GM18511 (cell line): ENCODE measurements at regions not wholly inside any gene's neighbourhood (a gene's known extent, or its start where the extent isn't known, plus 50 kb on each side); places are given as distances from the start of the nearest gene placed in this dataset.

Source experiments
- ATAC-seq: cut with Tn5 transposase; IDR thresholded peaks from one replicate; pipeline ENCODE4 v1.9.1; 2021; ENCODE audit warnings: mild to moderate bottlenecking, moderate library complexity; ENCODE audit not compliant: unreplicated experiment

- ATAC-seq: no peak
These were observed 195.9 kb downstream of the HS3ST3A1 start for GRCh38 chr17:13405807-13406206.

GRCh38 chr17:13405080-13405479 is 196.6 kb downstream of the HS3ST3A1 start:
- no peak for ATAC-seq

- no peak for ATAC-seq
These were observed 197.5 kb downstream of the HS3ST3A1 start for GRCh38 chr17:13403982-13404946.

- no peak for ATAC-seq
These were observed 201.2 kb downstream of the HS3ST3A1 start for GRCh38 chr17:13400491-13400890.

GRCh38 chr17:13398853-13399252 is 202.9 kb downstream of the HS3ST3A1 start:
- ATAC-seq: no peak

GRCh38 chr17:13398091-13398490 is 203.6 kb downstream of the HS3ST3A1 start:
- ATAC-seq: no peak

- ATAC-seq: no peak
These were observed 205.9 kb downstream of the HS3ST3A1 start for GRCh38 chr17:13395862-13396261.

- no peak for ATAC-seq
These were observed 206.4 kb downstream of the HS3ST3A1 start for GRCh38 chr17:13395346-13395745.

- no peak for ATAC-seq
These were observed 207.7 kb downstream of the HS3ST3A1 start for GRCh38 chr17:13393841-13394710.

- ATAC-seq: no peak
These were observed 213.8 kb downstream of the HS3ST3A1 start for GRCh38 chr17:13387952-13388351.

GRCh38 chr17:13387236-13387635 is 214.5 kb downstream of the HS3ST3A1 start:
- ATAC-seq: no peak

- no peak for ATAC-seq
These were observed 216.2 kb downstream of the HS3ST3A1 start for GRCh38 chr17:13385481-13385911.

GRCh38 chr17:13384626-13385025 is 217.1 kb downstream of the HS3ST3A1 start:
- no peak for ATAC-seq

GRCh38 chr17:13378361-13378760 is 223.4 kb downstream of the HS3ST3A1 start:
- ATAC-seq: no peak

- no peak for ATAC-seq
These were observed 227.3 kb downstream of the HS3ST3A1 start for GRCh38 chr17:13374203-13375143.

- no peak for ATAC-seq
These were observed 229.3 kb downstream of the HS3ST3A1 start for GRCh38 chr17:13372432-13372831.

- no peak for ATAC-seq
These were observed 234.6 kb downstream of the HS3ST3A1 start for GRCh38 chr17:13367154-13367553.

- ATAC-seq: no peak
These were observed 236.4 kb downstream of the HS3ST3A1 start for GRCh38 chr17:13365331-13365730.

GRCh38 chr17:13363771-13364170 is 238.0 kb downstream of the HS3ST3A1 start:
- no peak for ATAC-seq

GRCh38 chr17:13362341-13363122 is 239.2 kb downstream of the HS3ST3A1 start:
- no peak for ATAC-seq
